ENCODE measurements at regions not wholly inside any gene's neighbourhood (a gene's known extent, or its start where the extent isn't known, plus 50 kb on each side); places are given as distances from the start of the nearest gene placed in this dataset.
A peak's percentile ranks its signal among the peaks of the same experiment; 100 is the strongest.
"Not testable (repeated sequence)": the region's sequence is repeated elsewhere in the genome, so short reads cannot be mapped to it uniquely, and the experiment has no call there.

GRCh38 chr1:804378-805115 lies 118.1 kb upstream of the OR4F16 start:
- not testable (repeated sequence) for H3K4me1 Mint-ChIP-seq; H3K4me3 Mint-ChIP-seq; H3K27ac Mint-ChIP-seq; H3K36me3 Mint-ChIP-seq (ENCODE audit: low read depth); H3K9me3 Mint-ChIP-seq; H3K27me3 Mint-ChIP-seq (ENCODE audit: low read depth)

- H3K27ac Mint-ChIP-seq; H3K36me3 Mint-ChIP-seq (ENCODE audit: low read depth); H3K9me3 Mint-ChIP-seq; H3K4me1 Mint-ChIP-seq; H3K27me3 Mint-ChIP-seq (ENCODE audit: low read depth); H3K4me3 Mint-ChIP-seq: not testable (repeated sequence)
Measured at GRCh38 chr1:805310-805709, 118.4 kb upstream of the SAMD11 start.

GRCh38 chr1:807066-807465 lies 116.7 kb upstream of the SAMD11 start:
- not testable (repeated sequence) for H3K36me3 Mint-ChIP-seq (ENCODE audit: low read depth); H3K27ac Mint-ChIP-seq; H3K4me3 Mint-ChIP-seq; H3K4me1 Mint-ChIP-seq; H3K27me3 Mint-ChIP-seq (ENCODE audit: low read depth); H3K9me3 Mint-ChIP-seq

- H3K27me3 Mint-ChIP-seq (ENCODE audit: low read depth); H3K4me3 Mint-ChIP-seq; H3K9me3 Mint-ChIP-seq; H3K4me1 Mint-ChIP-seq; H3K36me3 Mint-ChIP-seq (ENCODE audit: low read depth): not testable (repeated sequence)
- H3K27ac Mint-ChIP-seq, result peak overlapping the region in 2 of 3 experiments; percentile 68 to 84
Measured at GRCh38 chr1:807699-808390, 115.9 kb upstream of the SAMD11 start.

- not testable (repeated sequence) for H3K36me3 Mint-ChIP-seq (ENCODE audit: low read depth); H3K4me1 Mint-ChIP-seq
Measured at GRCh38 chr1:810949-811348, 112.8 kb upstream of the SAMD11 start.

GRCh38 chr1:812535-813127 lies 111.1 kb upstream of the SAMD11 start:
- not testable (repeated sequence) for H3K27ac Mint-ChIP-seq; H3K4me1 Mint-ChIP-seq; H3K36me3 Mint-ChIP-seq (ENCODE audit: low read depth); H3K4me3 Mint-ChIP-seq; H3K27me3 Mint-ChIP-seq (ENCODE audit: low read depth); H3K9me3 Mint-ChIP-seq

More at GRCh38 chr1:810949-811348, 112.8 kb upstream of the SAMD11 start:
- not testable (repeated sequence) for H3K4me3 Mint-ChIP-seq; H3K27ac Mint-ChIP-seq; H3K9me3 Mint-ChIP-seq; H3K27me3 Mint-ChIP-seq (ENCODE audit: low read depth)

- not testable (repeated sequence) for H3K36me3 Mint-ChIP-seq (ENCODE audit: low read depth); H3K27me3 Mint-ChIP-seq (ENCODE audit: low read depth); H3K4me1 Mint-ChIP-seq; H3K4me3 Mint-ChIP-seq; H3K27ac Mint-ChIP-seq; H3K9me3 Mint-ChIP-seq
Measured at GRCh38 chr1:814543-814942, 109.2 kb upstream of the SAMD11 start.

GRCh38 chr1:815147-815922 lies 108.4 kb upstream of the SAMD11 start:
- not testable (repeated sequence) for H3K4me1 Mint-ChIP-seq; H3K4me3 Mint-ChIP-seq; H3K9me3 Mint-ChIP-seq; H3K27ac Mint-ChIP-seq; H3K36me3 Mint-ChIP-seq (ENCODE audit: low read depth); H3K27me3 Mint-ChIP-seq (ENCODE audit: low read depth)

GRCh38 chr1:817071-817599 lies 106.6 kb upstream of the SAMD11 start:
- not testable (repeated sequence) for H3K36me3 Mint-ChIP-seq (ENCODE audit: low read depth); H3K4me1 Mint-ChIP-seq; H3K27me3 Mint-ChIP-seq (ENCODE audit: low read depth)

GRCh38 chr1:817658-818617 lies 105.8 kb upstream of the SAMD11 start:
- not testable (repeated sequence) for H3K9me3 Mint-ChIP-seq; H3K36me3 Mint-ChIP-seq (ENCODE audit: low read depth); H3K27me3 Mint-ChIP-seq (ENCODE audit: low read depth); H3K4me3 Mint-ChIP-seq; H3K27ac Mint-ChIP-seq; H3K4me1 Mint-ChIP-seq

More at GRCh38 chr1:817071-817599, 106.6 kb upstream of the SAMD11 start:
- H3K9me3 Mint-ChIP-seq, H3K4me3 Mint-ChIP-seq: not testable (repeated sequence)
- H3K27ac Mint-ChIP-seq, result peak overlapping the region in 2 of 3 experiments; percentile 12 to 34
